H1 (cell line): ENCODE measurements at regions not wholly inside any gene's neighbourhood (a gene's known extent, or its start where the extent isn't known, plus 50 kb on each side); places are given as distances from the start of the nearest gene placed in this dataset.

Experiments used
- CTCF ChIP-seq, 3 experiments: IDR thresholded peaks; 1 replicate in 2 of 3; 2 replicates in 1 of 3; pipeline versions ENCODE4 v1.5.1 to v1.6.1; 2011; ENCODE audit warnings: low read length in 3 of 3, mild to moderate bottlenecking in 3 of 3, inconsistent platforms in 2 of 3, low read depth in 1 of 3, moderate library complexity in 1 of 3; ENCODE audit not compliant: insufficient read depth in 1 of 3; ENCODE audit errors: control extremely low read depth in 1 of 3

- no peak for TF ChIP-seq CTCF (IDR thresholded peaks at IDR 0.05; ENCODE audit: control extremely low read depth in 1 of 3, insufficient read depth in 1 of 3, low read depth in 1 of 3, low read length in 3 of 3)
These were observed 251.3 kb upstream of the VWC2 start (continued) for GRCh38 chr7:49522111-49522510.
